Testis (tissue), 2 donors: ENCODE measurements at regions not wholly inside any gene's neighbourhood (a gene's known extent, or its start where the extent isn't known, plus 50 kb on each side); places are given as distances from the start of the nearest gene placed in this dataset.

Experiments used
- CTCF ChIP-seq, 3 experiments: fragments of 450-650 bp in 2 of 3; fragments of 200-600 bp in 1 of 3; sonication (generic) in 1 of 3; IDR thresholded peaks; one replicate each; pipeline ENCODE4 v1.5.1; 2016 to 2019; ENCODE audit warnings: antibody characterized with exemption in 3 of 3, mild to moderate bottlenecking in 2 of 3, moderate library complexity in 1 of 3
- POLR2A ChIP-seq: fragments of 450-650 bp; IDR thresholded peaks from one replicate; pipeline ENCODE4 v1.6.1; 2017; ENCODE audit warnings: antibody characterized with exemption, mild to moderate bottlenecking, moderate library complexity

GRCh38 chr3:153045150-153045549, 116.9 kb upstream of the RAP2B start:
- TF ChIP-seq CTCF (IDR thresholded peaks at IDR 0.05) (no peak), POLR2A (no peak)
